ENCODE measurements at regions not wholly inside any gene's neighbourhood (a gene's known extent, or its start where the extent isn't known, plus 50 kb on each side); places are given as distances from the start of the nearest gene placed in this dataset.

DNA sequence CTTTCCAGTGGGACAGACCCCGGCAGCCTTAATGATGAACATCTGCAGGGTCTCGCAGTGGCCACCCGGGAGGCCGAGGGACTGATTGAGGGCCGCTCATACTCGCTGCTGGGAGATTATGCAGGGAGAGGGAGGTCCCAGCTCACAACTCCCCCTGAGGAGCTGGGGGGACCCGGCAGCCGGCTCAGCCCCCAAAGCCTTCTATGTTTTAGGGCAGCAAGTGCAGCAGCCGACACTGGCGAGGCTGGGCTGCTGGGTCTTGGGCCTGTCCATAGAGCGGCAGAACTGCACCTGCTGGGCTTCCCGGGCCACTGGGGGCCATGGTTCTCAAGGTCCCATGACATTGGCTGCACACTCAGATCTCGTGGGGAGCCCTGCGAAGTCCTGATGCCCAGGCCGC lies 110.7 kb downstream of the RFLNA start:
- ATAC-seq (no peak), DNase-seq (ENCODE audit: low read depth, low spot score) (no peak)
- no peak overlapping the region for H3K4me3 ChIP-seq (ENCODE audit: low read depth in 2 of 2, low read length in 2 of 2)
- intact Hi-C loops (cut with micrococcal nuclease; ENCODE audit: unreplicated experiment), result no loop called here
- in situ Hi-C loops (cut with HindIII; ENCODE audit: low pct_unique_long_range_greater_than_20kb, low sequenced_read_pairs), result no loop called here
- TF ChIP-seq, protein P1, sequence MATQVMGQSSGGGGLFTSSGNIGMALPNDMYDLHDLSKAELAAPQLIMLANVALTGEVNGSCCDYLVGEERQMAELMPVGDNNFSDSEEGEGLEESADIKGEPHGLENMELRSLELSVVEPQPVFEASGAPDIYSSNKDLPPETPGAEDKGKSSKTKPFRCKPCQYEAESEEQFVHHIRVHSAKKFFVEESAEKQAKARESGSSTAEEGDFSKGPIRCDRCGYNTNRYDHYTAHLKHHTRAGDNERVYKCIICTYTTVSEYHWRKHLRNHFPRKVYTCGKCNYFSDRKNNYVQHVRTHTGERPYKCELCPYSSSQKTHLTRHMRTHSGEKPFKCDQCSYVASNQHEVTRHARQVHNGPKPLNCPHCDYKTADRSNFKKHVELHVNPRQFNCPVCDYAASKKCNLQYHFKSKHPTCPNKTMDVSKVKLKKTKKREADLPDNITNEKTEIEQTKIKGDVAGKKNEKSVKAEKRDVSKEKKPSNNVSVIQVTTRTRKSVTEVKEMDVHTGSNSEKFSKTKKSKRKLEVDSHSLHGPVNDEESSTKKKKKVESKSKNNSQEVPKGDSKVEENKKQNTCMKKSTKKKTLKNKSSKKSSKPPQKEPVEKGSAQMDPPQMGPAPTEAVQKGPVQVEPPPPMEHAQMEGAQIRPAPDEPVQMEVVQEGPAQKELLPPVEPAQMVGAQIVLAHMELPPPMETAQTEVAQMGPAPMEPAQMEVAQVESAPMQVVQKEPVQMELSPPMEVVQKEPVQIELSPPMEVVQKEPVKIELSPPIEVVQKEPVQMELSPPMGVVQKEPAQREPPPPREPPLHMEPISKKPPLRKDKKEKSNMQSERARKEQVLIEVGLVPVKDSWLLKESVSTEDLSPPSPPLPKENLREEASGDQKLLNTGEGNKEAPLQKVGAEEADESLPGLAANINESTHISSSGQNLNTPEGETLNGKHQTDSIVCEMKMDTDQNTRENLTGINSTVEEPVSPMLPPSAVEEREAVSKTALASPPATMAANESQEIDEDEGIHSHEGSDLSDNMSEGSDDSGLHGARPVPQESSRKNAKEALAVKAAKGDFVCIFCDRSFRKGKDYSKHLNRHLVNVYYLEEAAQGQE (IDR thresholded peaks at IDR 0.05; ENCODE audit: insufficient read depth in 1 of 2, low read depth in 2 of 2, low read length in 1 of 2), result no peak
- TF ChIP-seq POLR2AphosphoS5 (IDR thresholded peaks at IDR 0.05; ENCODE audit: low read depth, low read length) (no peak), SIN3A (IDR thresholded peaks at IDR 0.05; ENCODE audit: borderline replicate concordance, insufficient read depth, low read depth, low read length) (no peak), TCF7L2 (IDR thresholded peaks at IDR 0.05; ENCODE audit: low read depth, low read length) (no peak)
- TF ChIP-seq, protein P2, sequence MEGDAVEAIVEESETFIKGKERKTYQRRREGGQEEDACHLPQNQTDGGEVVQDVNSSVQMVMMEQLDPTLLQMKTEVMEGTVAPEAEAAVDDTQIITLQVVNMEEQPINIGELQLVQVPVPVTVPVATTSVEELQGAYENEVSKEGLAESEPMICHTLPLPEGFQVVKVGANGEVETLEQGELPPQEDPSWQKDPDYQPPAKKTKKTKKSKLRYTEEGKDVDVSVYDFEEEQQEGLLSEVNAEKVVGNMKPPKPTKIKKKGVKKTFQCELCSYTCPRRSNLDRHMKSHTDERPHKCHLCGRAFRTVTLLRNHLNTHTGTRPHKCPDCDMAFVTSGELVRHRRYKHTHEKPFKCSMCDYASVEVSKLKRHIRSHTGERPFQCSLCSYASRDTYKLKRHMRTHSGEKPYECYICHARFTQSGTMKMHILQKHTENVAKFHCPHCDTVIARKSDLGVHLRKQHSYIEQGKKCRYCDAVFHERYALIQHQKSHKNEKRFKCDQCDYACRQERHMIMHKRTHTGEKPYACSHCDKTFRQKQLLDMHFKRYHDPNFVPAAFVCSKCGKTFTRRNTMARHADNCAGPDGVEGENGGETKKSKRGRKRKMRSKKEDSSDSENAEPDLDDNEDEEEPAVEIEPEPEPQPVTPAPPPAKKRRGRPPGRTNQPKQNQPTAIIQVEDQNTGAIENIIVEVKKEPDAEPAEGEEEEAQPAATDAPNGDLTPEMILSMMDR (IDR thresholded peaks at IDR 0.05), result no peak
- BruUV-seq (replicated peaks), result no TSS peak
- no peak overlapping the region for H3K27ac ChIP-seq (ENCODE audit: low read length)
- H3K9me3 ChIP-seq (ENCODE audit: control insufficient read depth, insufficient read depth, low read depth, low read length), result no peaks in the 10 kb centered on the region
- CTCF ChIA-PET, result no interaction called here
- POLR2A ChIA-PET, result no interaction called here
- no peaks in the 10 kb centered on the region; the same call in 1 of the 2 replicates for H3K36me3 ChIP-seq (ENCODE audit: control insufficient read depth, insufficient read depth, low read length)
- peaks cover 14% of the 10 kb centered on the region for H3K4me1 ChIP-seq (ENCODE audit: control insufficient read depth, insufficient read depth, low read length)
- no peaks in the 10 kb centered on the region for H3K27me3 ChIP-seq (ENCODE audit: control insufficient read depth, insufficient read depth, low read length)

DNA sequence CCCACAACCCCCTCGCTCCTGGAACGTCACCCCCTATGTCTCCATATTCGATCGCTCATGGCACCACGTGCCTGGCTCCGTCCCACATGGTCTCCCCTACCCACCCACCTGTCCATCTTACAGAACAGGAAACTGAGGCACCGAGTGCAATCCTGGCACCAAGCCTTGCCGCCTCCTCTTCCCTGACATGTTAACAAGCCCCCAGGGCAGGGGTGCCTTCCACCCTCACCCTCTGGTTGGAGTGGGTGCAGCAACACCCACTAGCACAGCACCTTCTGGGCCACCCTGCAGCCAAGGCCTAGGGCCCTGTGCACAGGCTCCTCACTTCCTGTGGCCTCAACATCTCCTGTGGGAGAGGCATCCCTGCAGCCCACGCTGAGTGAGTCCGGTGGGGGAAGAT lies 110.3 kb downstream of the RFLNA start:
- POLR2A ChIA-PET, result no interaction called here
- intact Hi-C loops (cut with micrococcal nuclease; ENCODE audit: unreplicated experiment) (no loop called here), in situ Hi-C loops (cut with HindIII; ENCODE audit: low pct_unique_long_range_greater_than_20kb, low sequenced_read_pairs) (no loop called here)
- BruUV-seq (replicated peaks), result no TSS peak
- ATAC-seq (no peak), DNase-seq (ENCODE audit: low read depth, low spot score) (no peak)
- no peaks in the 10 kb centered on the region; the same call in 1 of the 2 replicates for H3K36me3 ChIP-seq (ENCODE audit: control insufficient read depth, insufficient read depth, low read length)
- H3K27me3 ChIP-seq (ENCODE audit: control insufficient read depth, insufficient read depth, low read length), result no peaks in the 10 kb centered on the region
- H3K4me1 ChIP-seq (ENCODE audit: control insufficient read depth, insufficient read depth, low read length), result peaks cover 14% of the 10 kb centered on the region
- CTCF ChIA-PET, result no interaction called here
- no peak overlapping the region for H3K27ac ChIP-seq (ENCODE audit: low read length)
- no peak overlapping the region for H3K4me3 ChIP-seq (ENCODE audit: low read depth in 2 of 2, low read length in 2 of 2)
- no peaks in the 10 kb centered on the region for H3K9me3 ChIP-seq (ENCODE audit: control insufficient read depth, insufficient read depth, low read depth, low read length)
- TF ChIP-seq TCF7L2 (IDR thresholded peaks at IDR 0.05; ENCODE audit: low read depth, low read length), result no peak
- TF ChIP-seq, protein P2 (IDR thresholded peaks at IDR 0.05), result no peak

Measured in Panc1 (cell line).